HFF-Myc (cell line): ENCODE measurements at regions not wholly inside any gene's neighbourhood (a gene's known extent, or its start where the extent isn't known, plus 50 kb on each side); places are given as distances from the start of the nearest gene placed in this dataset.
"Not testable (repeated sequence)": the region's sequence is repeated elsewhere in the genome, so short reads cannot be mapped to it uniquely, and the experiment has no call there.

Source experiments
- DNase-seq: peaks from one replicate; pipeline ENCODE4 v3.0.0-alpha.2; 2011; ENCODE audit warnings: low read depth; ENCODE audit errors: extremely low read depth
- H3K4me3 ChIP-seq: replicated peaks from 2 replicates; pipeline ENCODE4 v1.5.1; 2011; ENCODE audit warnings: low read depth, mild to moderate bottlenecking, control low read depth, low read length
- CTCF ChIP-seq: IDR thresholded peaks from 2 replicates; pipeline ENCODE4 v1.5.1; 2012; ENCODE audit warnings: mild to moderate bottlenecking, low read depth, low read length, control low read depth; ENCODE audit errors: missing control alignments

- DNase-seq = no peak
- H3K4me3 ChIP-seq = no peak overlapping the region
- no peak for TF ChIP-seq CTCF
These were observed 68.9 kb downstream of the CYP26B1 start for GRCh38 chr2:72078773-72079172.

- no peak for DNase-seq
- TF ChIP-seq CTCF = no peak
- H3K4me3 ChIP-seq = no peak overlapping the region
These were observed 69.9 kb downstream of the CYP26B1 start for GRCh38 chr2:72077702-72078169.

- DNase-seq, H3K4me3 ChIP-seq: not testable (repeated sequence)
These were observed 74.3 kb downstream of the CYP26B1 start for GRCh38 chr2:72073373-72073772.

- DNase-seq, H3K4me3 ChIP-seq: not testable (repeated sequence)
These were observed 83.5 kb downstream of the CYP26B1 start for GRCh38 chr2:72064197-72064596.

GRCh38 chr2:72062336-72062735 is 85.3 kb downstream of the CYP26B1 start:
- DNase-seq = no peak
- TF ChIP-seq CTCF = no peak
- no peak overlapping the region for H3K4me3 ChIP-seq

- H3K4me3 ChIP-seq = no peak overlapping the region
- DNase-seq = no peak
- TF ChIP-seq CTCF = no peak
These were observed 90.4 kb downstream of the CYP26B1 start for GRCh38 chr2:72057308-72057707.

GRCh38 chr2:72051971-72052505 is 95.6 kb downstream of the CYP26B1 start:
- TF ChIP-seq CTCF = no peak
- no peak overlapping the region for H3K4me3 ChIP-seq
- no peak for DNase-seq

GRCh38 chr2:72051204-72051603 is 96.5 kb downstream of the CYP26B1 start:
- no peak for TF ChIP-seq CTCF
- no peak overlapping the region for H3K4me3 ChIP-seq
- DNase-seq = no peak
